ENCODE measurements at regions not wholly inside any gene's neighbourhood (a gene's known extent, or its start where the extent isn't known, plus 50 kb on each side); places are given as distances from the start of the nearest gene placed in this dataset.

DNA sequence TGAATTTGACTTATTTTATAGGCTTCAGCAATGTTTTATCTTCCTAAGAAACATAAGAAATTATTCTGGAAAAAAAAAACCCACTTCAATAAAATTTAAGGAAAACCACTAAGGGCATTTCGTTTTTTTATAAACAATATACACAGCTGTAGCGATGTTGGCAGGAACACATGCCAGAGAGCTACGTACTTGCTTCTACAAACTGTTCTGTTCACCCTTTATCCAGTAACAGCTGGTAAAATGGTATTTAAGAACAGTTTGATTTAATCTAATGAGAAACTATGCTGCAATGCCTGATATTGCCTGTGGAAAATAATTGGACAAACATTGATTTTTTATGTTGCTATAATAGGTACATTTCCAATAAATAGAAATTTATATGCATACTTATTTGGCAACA is 137.2 kb upstream of the DACH1 start:
- CTCF ChIA-PET: no interaction called here
- no peak overlapping the region for H3K4me3 Mint-ChIP-seq
- no peak for DNase-seq

GRCh38 chr13:71998223-71998622 is 131.2 kb upstream of the DACH1 start:
- Mint-ChIP-seq H3K27me3 (no peaks in the 10 kb centered on the region), H3K4me1 (ENCODE audit: low read depth) (no peaks in the 10 kb centered on the region), H3K27ac (no peak overlapping the region), H3K9me3 (peaks cover 9% of the 10 kb centered on the region), H3K36me3 (ENCODE audit: low read depth) (no peaks in the 10 kb centered on the region), H3K4me3 (no peak overlapping the region)
- Histone ChIP-seq H3K4me1 (ENCODE audit: insufficient read depth, low read length) (no peaks in the 10 kb centered on the region), H3K36me3 (ENCODE audit: insufficient read depth, low read length) (no peaks in the 10 kb centered on the region), H3K27ac (ENCODE audit: low read depth in 1 of 2, low read length in 2 of 2) (no peak overlapping the region), H3K4me3 (ENCODE audit: low read length) (no peak overlapping the region), H3K27me3 (ENCODE audit: control insufficient read depth in 1 of 2, insufficient read depth in 2 of 2, low read length in 2 of 2) (no peaks in the 10 kb centered on the region), H3K9me3 (ENCODE audit: control insufficient read depth in 1 of 2, insufficient read depth in 1 of 2, low read length in 2 of 2) (peaks cover 0 to 3% of the 10 kb centered on the region in 2 experiments)
- CTCF ChIA-PET: no interaction called here
- POLR2A ChIA-PET: no interaction called here
- intact Hi-C loops (cut with DNase I, micrococcal nuclease): no loop called here
- no peak for ATAC-seq (ENCODE audit: poor library complexity)
- DNase-seq: no peak
- no peak for TF ChIP-seq CTCF (IDR thresholded peaks at IDR 0.05)

More for the DNA sequence above, 137.2 kb upstream of the DACH1 start:
- no peak for TF ChIP-seq CTCF (IDR thresholded peaks at IDR 0.05)
- Histone ChIP-seq H3K4me1 (ENCODE audit: insufficient read depth, low read length) (no peaks in the 10 kb centered on the region), H3K27me3 (ENCODE audit: control insufficient read depth in 1 of 2, insufficient read depth in 2 of 2, low read length in 2 of 2) (no peaks in the 10 kb centered on the region), H3K4me3 (ENCODE audit: low read length) (no peak overlapping the region), H3K9me3 (ENCODE audit: control insufficient read depth in 1 of 2, insufficient read depth in 1 of 2, low read length in 2 of 2) (peaks cover 0 to 3% of the 10 kb centered on the region in 2 experiments), H3K27ac (ENCODE audit: low read depth in 1 of 2, low read length in 2 of 2) (no peak overlapping the region), H3K36me3 (ENCODE audit: insufficient read depth, low read length) (no peaks in the 10 kb centered on the region)
- Mint-ChIP-seq H3K27ac (no peak overlapping the region), H3K4me1 (ENCODE audit: low read depth) (no peaks in the 10 kb centered on the region), H3K9me3 (peaks cover 10% of the 10 kb centered on the region), H3K36me3 (ENCODE audit: low read depth) (no peaks in the 10 kb centered on the region), H3K27me3 (no peaks in the 10 kb centered on the region)
- intact Hi-C loops (cut with DNase I, micrococcal nuclease): no loop called here
- POLR2A ChIA-PET: no interaction called here
- no peak for ATAC-seq (ENCODE audit: poor library complexity)

GRCh38 chr13:71979616-71980015 is 112.6 kb upstream of the DACH1 start:
- intact Hi-C loops (cut with DNase I, micrococcal nuclease): no loop called here
- POLR2A ChIA-PET: no interaction called here

More at GRCh38 chr13:71979616-71980015, 112.6 kb upstream of the DACH1 start:
- H3K4me3 Mint-ChIP-seq: no peak overlapping the region
- Histone ChIP-seq H3K9me3 (ENCODE audit: control insufficient read depth in 1 of 2, insufficient read depth in 1 of 2, low read length in 2 of 2) (peaks cover 0 to 7% of the 10 kb centered on the region in 2 experiments), H3K27ac (ENCODE audit: low read depth in 1 of 2, low read length in 2 of 2) (no peak overlapping the region), H3K36me3 (ENCODE audit: insufficient read depth, low read length) (no peaks in the 10 kb centered on the region), H3K4me1 (ENCODE audit: insufficient read depth, low read length) (no peaks in the 10 kb centered on the region), H3K4me3 (ENCODE audit: low read length) (no peak overlapping the region), H3K27me3 (ENCODE audit: control insufficient read depth in 1 of 2, insufficient read depth in 2 of 2, low read length in 2 of 2) (no peaks in the 10 kb centered on the region)
- ATAC-seq (ENCODE audit: poor library complexity) (no peak), DNase-seq (no peak)
- H3K27me3 Mint-ChIP-seq: no peaks in the 10 kb centered on the region
- no peaks in the 10 kb centered on the region for H3K9me3 Mint-ChIP-seq
- H3K27ac Mint-ChIP-seq: no peak overlapping the region
- no peak for TF ChIP-seq CTCF (IDR thresholded peaks at IDR 0.05)
- H3K36me3 Mint-ChIP-seq (ENCODE audit: low read depth): no peaks in the 10 kb centered on the region
- H3K4me1 Mint-ChIP-seq (ENCODE audit: low read depth): no peaks in the 10 kb centered on the region
- CTCF ChIA-PET: no interaction called here
